ENCODE measurements at regions not wholly inside any gene's neighbourhood (a gene's known extent, or its start where the extent isn't known, plus 50 kb on each side); places are given as distances from the start of the nearest gene placed in this dataset.

DNA sequence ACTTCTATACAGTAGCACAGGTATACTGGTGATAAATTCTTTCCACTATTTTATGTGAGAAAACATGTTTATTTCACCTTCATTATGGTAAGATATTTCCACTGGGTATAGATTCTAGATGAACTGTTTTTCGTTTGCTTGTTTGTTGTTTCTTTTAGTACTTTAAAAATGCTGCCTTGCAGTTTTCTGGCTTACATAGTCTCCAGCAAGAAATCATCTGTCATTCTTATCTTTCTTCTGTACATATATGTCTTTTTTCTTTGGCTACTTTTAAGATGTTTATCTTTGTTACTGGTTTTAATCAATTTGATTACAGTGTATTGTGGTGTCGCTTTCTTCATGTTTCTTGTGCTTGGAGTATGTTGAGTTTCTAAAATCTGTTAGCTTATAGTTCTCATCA is 333.3 kb upstream of the HTR2A start:
- no peak for TF ChIP-seq POLR2AphosphoS5 (IDR thresholded peaks at IDR 0.05)
- TF ChIP-seq CTCF (IDR thresholded peaks at IDR 0.05), result no peak
- no peak for TF ChIP-seq POLR2A (IDR thresholded peaks at IDR 0.05)
- no peak for TF ChIP-seq EP300 (IDR thresholded peaks at IDR 0.05)
- intact Hi-C loops (cut with DNase I), result no loop called here
- WGBS, 2 donors, result 62 to 75% methylated on average over 2 of the region's 2 CpGs
- H3K9me3 ChIP-seq, result peaks cover 0 to 7% (median under 1%) of the 10 kb centered on the region in 4 donors
- no peaks in the 10 kb centered on the region for H3K36me3 ChIP-seq
- H3K27me3 ChIP-seq, result no peaks in the 10 kb centered on the region
- no peak overlapping the region for H3K4me3 ChIP-seq
- H3K4me1 ChIP-seq, result no peaks in the 10 kb centered on the region
- DNase-seq, result no peak
- H3K27ac ChIP-seq, result no peak overlapping the region

GRCh38 chr13:47226516-47226915 is 329.7 kb upstream of the HTR2A start:
- no peak overlapping the region for H3K27ac ChIP-seq
- no peak for DNase-seq
- H3K4me3 ChIP-seq, result no peak overlapping the region
- intact Hi-C loops (cut with DNase I), result no loop called here
- no peak for TF ChIP-seq POLR2AphosphoS5 (IDR thresholded peaks at IDR 0.05)
- TF ChIP-seq POLR2A (IDR thresholded peaks at IDR 0.05), result no peak
- no peak for TF ChIP-seq CTCF (IDR thresholded peaks at IDR 0.05)
- no peak for TF ChIP-seq EP300 (IDR thresholded peaks at IDR 0.05)
- H3K36me3 ChIP-seq, result no peaks in the 10 kb centered on the region
- H3K27me3 ChIP-seq, result no peaks in the 10 kb centered on the region
- peaks cover 0 to 7% (median under 1%) of the 10 kb centered on the region in 4 donors for H3K9me3 ChIP-seq
- no peaks in the 10 kb centered on the region for H3K4me1 ChIP-seq

GRCh38 chr13:47220453-47221140 is 323.7 kb upstream of the HTR2A start:
- Histone ChIP-seq H3K4me1 (no peaks in the 10 kb centered on the region), H3K27me3 (no peaks in the 10 kb centered on the region), H3K27ac (no peak overlapping the region), H3K9me3 (no peaks in the 10 kb centered on the region), H3K4me3 (no peak overlapping the region), H3K36me3 (no peaks in the 10 kb centered on the region)
- DNase-seq, result no peak
- intact Hi-C loops (cut with DNase I), result no loop called here
- WGBS, 2 donors, result 77 to 85% methylated on average over 3 of the region's 3 CpGs
- TF ChIP-seq POLR2AphosphoS5 (IDR thresholded peaks at IDR 0.05), result no peak

DNA sequence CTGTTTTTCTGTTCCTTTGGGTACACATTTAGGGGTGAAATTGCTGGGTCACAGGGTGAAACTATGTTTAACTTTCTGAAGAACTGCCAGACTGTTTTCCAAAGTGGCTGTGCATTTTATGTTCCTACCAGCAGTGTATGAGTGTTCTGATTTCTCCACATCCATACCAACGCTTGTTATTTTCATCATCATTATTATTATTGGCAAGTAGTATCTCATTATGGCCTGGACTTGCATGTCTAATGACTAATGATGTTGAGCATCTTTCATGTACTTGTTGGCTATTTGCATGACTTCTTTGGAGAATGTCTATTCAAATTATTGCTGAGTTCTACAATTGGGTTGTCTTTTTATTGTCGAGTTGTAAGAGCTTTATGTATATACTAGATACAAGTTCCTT is 321.8 kb upstream of the HTR2A start:
- Histone ChIP-seq H3K9me3 (no peaks in the 10 kb centered on the region), H3K4me3 (no peak overlapping the region), H3K4me1 (no peaks in the 10 kb centered on the region), H3K36me3 (no peaks in the 10 kb centered on the region), H3K27ac (no peak overlapping the region), H3K27me3 (no peaks in the 10 kb centered on the region)
- DNase-seq, result no peak
- WGBS, 2 donors, result 90 to 92% methylated on average over 2 of the region's 2 CpGs
- TF ChIP-seq CTCF (IDR thresholded peaks at IDR 0.05) (no peak), EP300 (IDR thresholded peaks at IDR 0.05) (no peak), POLR2AphosphoS5 (IDR thresholded peaks at IDR 0.05) (no peak)
- intact Hi-C loops (cut with DNase I), result no loop called here

DNA sequence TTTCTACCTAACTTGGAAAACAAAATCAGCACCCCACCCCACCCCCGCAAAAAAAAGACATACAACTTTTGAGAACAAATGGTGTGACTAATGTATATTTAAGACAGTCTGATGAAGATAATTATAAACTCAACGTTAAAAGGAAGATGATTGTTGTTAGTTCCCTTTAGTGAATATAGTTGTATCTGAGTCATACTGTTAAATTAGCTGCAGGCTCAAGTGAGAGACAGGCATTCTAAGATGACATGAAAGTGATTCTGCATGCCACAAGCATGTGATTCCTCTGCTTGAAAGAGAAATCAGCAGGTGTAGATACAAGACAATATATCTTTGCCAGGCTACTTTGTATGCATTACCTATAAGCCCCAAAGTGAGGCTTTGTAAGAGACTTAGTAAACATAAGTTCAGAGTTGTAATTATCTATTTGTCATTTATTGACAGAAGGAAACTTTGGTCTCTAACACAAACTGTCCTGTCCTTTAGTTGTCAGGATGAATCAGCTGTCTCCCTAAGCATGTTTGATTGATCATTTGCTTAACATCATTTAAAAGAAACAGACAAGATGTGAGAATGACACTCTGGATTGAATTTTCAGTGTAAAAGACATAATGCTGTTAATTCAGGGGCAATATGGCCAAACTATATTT is 319.4 kb upstream of the HTR2A start:
- TF ChIP-seq CTCF (IDR thresholded peaks at IDR 0.05) (no peak), POLR2AphosphoS5 (IDR thresholded peaks at IDR 0.05) (no peak), EP300 (IDR thresholded peaks at IDR 0.05) (no peak), POLR2A (IDR thresholded peaks at IDR 0.05) (no peak)
- Histone ChIP-seq H3K4me1 (no peaks in the 10 kb centered on the region), H3K9me3 (no peaks in the 10 kb centered on the region), H3K36me3 (no peaks in the 10 kb centered on the region), H3K27me3 (no peaks in the 10 kb centered on the region), H3K27ac (no peak overlapping the region), H3K4me3 (no peak overlapping the region)
- intact Hi-C loops (cut with DNase I), result no loop called here
- WGBS, 2 donors, result 69 to 70% methylated on average over 2 of the region's 2 CpGs
- DNase-seq, result no peak

Data from sigmoid colon (tissue), 6 donors.